MM.1S (cell line): ENCODE measurements at regions not wholly inside any gene's neighbourhood (a gene's known extent, or its start where the extent isn't known, plus 50 kb on each side); places are given as distances from the start of the nearest gene placed in this dataset.

Experiments
- DNase-seq: peaks from one replicate; pipeline ENCODE4 v3.0.0-alpha.2; 2015
- H2AFZ ChIP-seq: fragments of 300-600 bp; sonication (generic); 2 replicates; pipeline ENCODE4 v1.6.0; 2016; ENCODE audit warnings: antibody characterized with exemption, low read length
- H3F3A ChIP-seq: fragments of 300-600 bp; sonication (generic); 2 replicates; pipeline ENCODE4 v1.6.1; 2016; ENCODE audit warnings: mild to moderate bottlenecking, antibody characterized with exemption, low read length, moderate library complexity, mixed read lengths; ENCODE audit not compliant: insufficient read depth
- H3K27ac ChIP-seq: fragments of 300-600 bp; sonication (generic); 2 replicates; pipeline ENCODE4 v1.5.1; 2016; ENCODE audit warnings: mild to moderate bottlenecking, low read length
- H3K27me3 ChIP-seq: fragments of 300-600 bp; sonication (generic); replicated peaks from 2 replicates; pipeline ENCODE4 v1.6.0; 2016; ENCODE audit warnings: low read length; ENCODE audit not compliant: insufficient read depth
- H3K36me3 ChIP-seq: fragments of 300-600 bp; sonication (generic); replicated peaks from 2 replicates; pipeline ENCODE4 v1.6.1; 2016; ENCODE audit warnings: mild to moderate bottlenecking, low read length, mixed read lengths; ENCODE audit not compliant: insufficient read depth
- H3K4me1 ChIP-seq: fragments of 300-600 bp; sonication (generic); 2 replicates; pipeline ENCODE4 v1.6.1; 2016; ENCODE audit warnings: low read length, mixed read lengths
- H3K4me2 ChIP-seq: fragments of 300-600 bp; sonication (generic); 2 replicates; pipeline ENCODE4 v1.6.0; 2016; ENCODE audit warnings: low read depth, low read length
- H3K4me3 ChIP-seq: fragments of 300-600 bp; sonication (generic); 2 replicates; pipeline ENCODE4 v1.5.1; 2016; ENCODE audit warnings: low read length, mixed read lengths
- H3K79me2 ChIP-seq: fragments of 300-600 bp; sonication (generic); 2 replicates; pipeline ENCODE4 v1.6.1; 2016; ENCODE audit warnings: mixed run types, low read length, mixed read lengths
- H3K9ac ChIP-seq: fragments of 300-600 bp; sonication (generic); 2 replicates; pipeline ENCODE4 v1.6.1; 2016; ENCODE audit warnings: low read length, mixed read lengths
- H3K9me2 ChIP-seq: fragments of 300-600 bp; sonication (generic); replicated peaks from 2 replicates; pipeline ENCODE4 v1.6.1; 2016; ENCODE audit warnings: mild to moderate bottlenecking, low read length, mixed read lengths; ENCODE audit not compliant: insufficient read depth
- H3K9me3 ChIP-seq: fragments of 300-600 bp; sonication (generic); replicated peaks from 2 replicates; pipeline ENCODE4 v1.6.1; 2016; ENCODE audit warnings: mild to moderate bottlenecking, low read length, mixed read lengths; ENCODE audit not compliant: insufficient read depth
- H4K20me1 ChIP-seq: fragments of 300-600 bp; sonication (generic); 2 replicates; pipeline ENCODE4 v1.6.1; 2016; ENCODE audit warnings: mild to moderate bottlenecking, low read length, moderate library complexity, mixed read lengths; ENCODE audit not compliant: insufficient read depth
- CTCF ChIP-seq: fragments of 300-600 bp; sonication (generic); IDR thresholded peaks from 2 replicates; pipeline ENCODE4 v1.5.1; 2016; ENCODE audit warnings: antibody characterized with exemption, low read length, mixed read lengths
- EZH2 ChIP-seq: fragments of 300-600 bp; sonication (generic); optimal IDR thresholded peaks from 2 replicates; pipeline ENCODE3; 2017; ENCODE audit warnings: low read depth, mild to moderate bottlenecking, antibody characterized with exemption, low read length, mixed read lengths
- EZH2phosphoT487 ChIP-seq: fragments of 300-600 bp; sonication (generic); IDR thresholded peaks from 2 replicates; pipeline ENCODE4 v1.6.1; 2018; ENCODE audit warnings: antibody characterized with exemption, low read length

GRCh38 chr13:34421858-34422475 lies 520.1 kb upstream of the NBEA start:
- Histone ChIP-seq H3K4me2 (no peak overlapping the region), H3K9ac (no peak overlapping the region), H3K79me2 (no peaks in the 10 kb centered on the region), H3K36me3 (no peaks in the 10 kb centered on the region), H4K20me1 (no peaks in the 10 kb centered on the region), H3F3A (no peaks in the 10 kb centered on the region), H3K9me2 (no peaks in the 10 kb centered on the region), H2AFZ (no peak overlapping the region), H3K4me3 (no peak overlapping the region), H3K4me1 (no peaks in the 10 kb centered on the region), H3K9me3 (no peaks in the 10 kb centered on the region), H3K27me3 (no peaks in the 10 kb centered on the region), H3K27ac (no peak overlapping the region)
- DNase-seq, result no peak
- TF ChIP-seq CTCF (no peak), EZH2phosphoT487 (no peak), EZH2 (no peak)

DNA sequence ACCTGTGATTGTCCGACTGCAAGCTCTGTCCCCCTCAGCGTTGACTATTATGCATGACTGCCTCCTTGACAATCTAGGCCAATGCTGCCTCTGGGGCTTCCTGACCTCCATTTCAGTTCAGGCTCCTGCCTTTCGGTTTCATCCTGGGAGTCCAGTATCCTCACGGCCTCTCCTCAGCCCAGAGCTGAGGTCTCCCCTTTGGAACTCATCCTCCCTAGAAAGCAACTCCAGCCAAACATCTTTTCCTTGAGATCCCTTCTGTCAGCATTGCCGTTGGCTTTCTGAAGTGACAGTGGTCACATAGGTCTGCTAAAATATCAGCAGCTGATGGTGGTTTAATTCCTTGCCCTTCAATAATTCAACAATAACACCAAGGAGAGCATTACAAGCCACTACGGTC lies 519.1 kb upstream of the NBEA start:
- no peaks in the 10 kb centered on the region for H3K9me2 ChIP-seq
- no peaks in the 10 kb centered on the region for H3K9me3 ChIP-seq
- H4K20me1 ChIP-seq, result no peaks in the 10 kb centered on the region
- H3K4me1 ChIP-seq, result no peaks in the 10 kb centered on the region
- no peak for DNase-seq
- H3K79me2 ChIP-seq, result no peaks in the 10 kb centered on the region
- H3K4me3 ChIP-seq, result no peak overlapping the region
- no peak overlapping the region for H3K27ac ChIP-seq
- H3K27me3 ChIP-seq, result no peaks in the 10 kb centered on the region
- no peak for TF ChIP-seq CTCF
- no peaks in the 10 kb centered on the region for H3K36me3 ChIP-seq
- no peak overlapping the region for H3K9ac ChIP-seq
- H3F3A ChIP-seq, result no peaks in the 10 kb centered on the region
- no peak overlapping the region for H3K4me2 ChIP-seq
- H2AFZ ChIP-seq, result no peak overlapping the region

DNA sequence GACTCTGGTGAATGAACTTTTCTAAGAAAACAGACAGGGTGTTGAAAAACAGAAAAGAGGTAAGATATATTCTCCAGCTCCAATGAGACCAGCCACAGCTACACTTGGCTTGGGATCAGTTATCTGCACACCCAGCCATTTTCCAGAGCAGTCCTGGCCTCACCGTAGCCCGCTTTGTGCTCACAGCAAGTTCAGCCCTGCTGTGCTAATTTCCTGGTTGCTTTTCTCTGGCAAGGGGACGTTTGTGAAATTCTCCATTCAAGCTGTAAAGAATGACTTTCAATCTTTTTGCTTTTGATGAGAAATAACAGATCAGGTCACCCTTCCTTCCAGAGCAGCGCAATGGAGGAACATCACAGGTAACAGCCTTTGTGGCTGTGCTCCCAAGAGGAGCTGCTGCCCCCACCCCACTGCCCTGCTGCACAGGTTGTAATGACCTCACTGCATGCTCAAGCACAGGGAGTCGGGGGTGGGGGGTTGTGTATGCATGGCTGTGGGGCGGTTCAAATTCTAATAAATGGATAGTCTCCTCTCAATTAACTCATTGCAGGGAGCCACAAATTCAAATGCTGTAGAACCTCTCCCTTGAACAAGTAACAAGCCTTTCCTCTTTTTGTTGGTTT lies 516.6 kb upstream of the NBEA start:
- DNase-seq, result no peak
- Histone ChIP-seq H3F3A (no peaks in the 10 kb centered on the region), H3K27me3 (no peaks in the 10 kb centered on the region), H4K20me1 (no peaks in the 10 kb centered on the region), H3K9me2 (no peaks in the 10 kb centered on the region), H3K36me3 (no peaks in the 10 kb centered on the region), H3K9me3 (no peaks in the 10 kb centered on the region), H3K4me1 (no peaks in the 10 kb centered on the region), H3K27ac (no peak overlapping the region), H3K79me2 (no peaks in the 10 kb centered on the region), H2AFZ (no peak overlapping the region), H3K4me2 (no peak overlapping the region), H3K9ac (no peak overlapping the region), H3K4me3 (no peak overlapping the region)
- TF ChIP-seq CTCF (no peak), EZH2phosphoT487 (no peak)
